WERI-Rb-1 (cell line): ENCODE measurements at regions not wholly inside any gene's neighbourhood (a gene's known extent, or its start where the extent isn't known, plus 50 kb on each side); places are given as distances from the start of the nearest gene placed in this dataset.
"Not testable (repeated sequence)": the region's sequence is repeated elsewhere in the genome, so short reads cannot be mapped to it uniquely, and the experiment has no call there.

Experiments used
- DNase-seq: peaks from one replicate; pipeline ENCODE4 v3.0.0-alpha.2; 2020
- H3K27ac ChIP-seq: fragments of 250-450 bp; sonication (Bioruptor Pico); 2 replicates; pipeline ENCODE4 v1.5.1; 2020; ENCODE audit warnings: mild to moderate bottlenecking, moderate library complexity
- H3K27me3 ChIP-seq: fragments of 250-450 bp; sonication (Bioruptor Pico); 2 replicates; pipeline ENCODE4 v1.5.1; 2021; ENCODE audit warnings: mild to moderate bottlenecking, low read depth, moderate library complexity; ENCODE audit not compliant: insufficient read depth, severe bottlenecking
- H3K36me3 ChIP-seq: fragments of 250-450 bp; sonication (Bioruptor Pico); 2 replicates; pipeline ENCODE4 v1.5.1; 2020; ENCODE audit warnings: mild to moderate bottlenecking, moderate library complexity
- H3K4me3 ChIP-seq: 2 replicates; pipeline ENCODE4 v1.5.1; 2011; ENCODE audit warnings: low read depth, mild to moderate bottlenecking, control low read depth, low read length
- H3K9me3 ChIP-seq: fragments of 250-450 bp; sonication (Bioruptor Pico); 2 replicates; pipeline ENCODE4 v1.5.1; 2021; ENCODE audit warnings: mild to moderate bottlenecking, moderate library complexity; ENCODE audit not compliant: severe bottlenecking
- TF ChIP-seq, protein P1 (sequence below): IDR thresholded peaks from 2 replicates; pipeline ENCODE4 v1.5.1; 2011; ENCODE audit warnings: low read depth, mild to moderate bottlenecking, control low read depth, inconsistent platforms, low read length

DNA sequence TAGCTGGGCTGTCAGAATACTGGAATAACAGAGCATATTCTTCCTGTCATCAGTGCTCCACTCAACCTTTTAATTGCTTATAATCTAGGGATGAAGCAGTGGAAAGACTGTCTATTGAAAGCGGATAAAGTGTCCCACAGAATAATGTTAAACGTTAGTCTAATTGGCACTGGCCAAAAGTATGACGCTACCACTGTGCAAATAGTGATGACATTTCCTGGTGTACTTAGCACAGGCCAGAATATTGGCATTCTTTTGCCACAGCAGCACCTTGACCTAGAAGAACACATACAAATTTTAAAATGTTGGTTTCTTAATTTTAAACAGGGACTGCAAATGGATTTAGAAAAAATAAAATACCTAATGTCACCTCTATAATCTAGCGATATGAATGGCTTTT, 635.2 kb upstream of the SPANXN1 start:
- no peaks in the 10 kb centered on the region for H3K36me3 ChIP-seq
- DNase-seq: no peak
- TF ChIP-seq, protein P1, sequence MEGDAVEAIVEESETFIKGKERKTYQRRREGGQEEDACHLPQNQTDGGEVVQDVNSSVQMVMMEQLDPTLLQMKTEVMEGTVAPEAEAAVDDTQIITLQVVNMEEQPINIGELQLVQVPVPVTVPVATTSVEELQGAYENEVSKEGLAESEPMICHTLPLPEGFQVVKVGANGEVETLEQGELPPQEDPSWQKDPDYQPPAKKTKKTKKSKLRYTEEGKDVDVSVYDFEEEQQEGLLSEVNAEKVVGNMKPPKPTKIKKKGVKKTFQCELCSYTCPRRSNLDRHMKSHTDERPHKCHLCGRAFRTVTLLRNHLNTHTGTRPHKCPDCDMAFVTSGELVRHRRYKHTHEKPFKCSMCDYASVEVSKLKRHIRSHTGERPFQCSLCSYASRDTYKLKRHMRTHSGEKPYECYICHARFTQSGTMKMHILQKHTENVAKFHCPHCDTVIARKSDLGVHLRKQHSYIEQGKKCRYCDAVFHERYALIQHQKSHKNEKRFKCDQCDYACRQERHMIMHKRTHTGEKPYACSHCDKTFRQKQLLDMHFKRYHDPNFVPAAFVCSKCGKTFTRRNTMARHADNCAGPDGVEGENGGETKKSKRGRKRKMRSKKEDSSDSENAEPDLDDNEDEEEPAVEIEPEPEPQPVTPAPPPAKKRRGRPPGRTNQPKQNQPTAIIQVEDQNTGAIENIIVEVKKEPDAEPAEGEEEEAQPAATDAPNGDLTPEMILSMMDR: no peak
- no peak overlapping the region for H3K4me3 ChIP-seq
- peaks cover 1% of the 10 kb centered on the region for H3K27me3 ChIP-seq
- no peak overlapping the region for H3K27ac ChIP-seq
- no peaks in the 10 kb centered on the region for H3K9me3 ChIP-seq

DNA sequence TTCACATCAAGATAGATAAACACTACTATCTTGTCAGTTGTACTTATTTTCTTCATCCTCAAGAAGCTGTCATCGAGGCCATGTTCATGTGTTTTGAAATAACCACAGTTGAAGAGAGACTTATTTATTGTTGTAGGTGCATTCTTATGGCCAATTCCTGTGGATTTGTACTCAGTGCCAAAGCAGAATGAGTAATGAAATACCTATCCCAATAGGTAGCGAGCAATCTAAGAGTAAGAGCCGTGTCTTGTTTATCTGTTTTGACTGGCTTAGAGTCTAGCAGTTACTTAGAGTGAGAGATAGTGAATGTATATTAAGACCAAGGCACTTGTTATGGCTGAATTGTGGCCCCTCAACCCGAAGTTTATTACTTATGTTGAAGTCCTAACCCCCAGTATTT, 631.0 kb upstream of the SPANXN1 start:
- Histone ChIP-seq H3K36me3 (no peaks in the 10 kb centered on the region), H3K9me3 (no peaks in the 10 kb centered on the region), H3K4me3 (no peak overlapping the region), H3K27ac (no peak overlapping the region), H3K27me3 (peaks cover 23% of the 10 kb centered on the region)
- no peak for DNase-seq
- TF ChIP-seq, protein P1: no peak

DNA sequence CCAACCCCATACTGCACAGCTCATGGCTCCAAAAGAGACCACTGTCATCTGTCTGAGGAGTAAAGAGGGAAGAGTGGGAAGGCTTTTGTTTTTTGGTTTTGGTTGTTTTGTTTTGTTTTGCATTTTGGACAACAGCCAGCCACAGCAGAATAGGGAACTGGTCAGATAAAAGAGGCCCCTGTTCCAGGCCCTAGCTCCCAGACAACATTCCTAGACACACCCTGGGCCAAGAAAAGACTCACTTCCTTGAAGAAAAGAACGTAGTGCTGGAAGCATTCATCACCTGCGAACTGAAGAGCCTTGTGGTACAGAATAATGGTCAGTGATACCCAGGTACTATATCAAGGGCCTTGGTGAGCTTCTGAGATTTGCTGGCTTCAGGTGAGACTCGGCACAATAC, 619.4 kb upstream of the SPANXN1 start:
- TF ChIP-seq, protein P1: no peak
- Histone ChIP-seq H3K9me3 (no peaks in the 10 kb centered on the region), H3K36me3 (no peaks in the 10 kb centered on the region), H3K4me3 (no peak overlapping the region), H3K27ac (no peak overlapping the region), H3K27me3 (peaks cover 3% of the 10 kb centered on the region)
- no peak for DNase-seq

DNA sequence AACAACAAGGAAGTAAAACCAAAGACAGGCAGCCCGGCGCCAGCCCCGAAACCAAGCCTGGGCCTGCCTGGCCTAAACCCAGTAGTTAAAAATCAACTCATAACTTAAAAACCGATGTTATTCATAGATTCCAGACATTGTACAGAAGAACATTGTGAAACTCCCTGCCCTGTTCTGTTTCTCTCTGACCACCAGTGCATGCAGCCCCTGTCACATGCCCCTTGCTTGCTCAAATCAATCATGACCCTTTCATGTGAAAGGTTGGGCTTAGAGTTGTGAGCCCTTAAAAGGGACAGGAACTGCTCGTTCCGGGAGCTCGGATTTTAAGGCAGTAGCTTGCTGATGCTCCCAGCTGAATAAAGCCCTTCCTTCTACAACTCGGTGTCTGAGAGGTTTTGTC, 612.9 kb upstream of the SPANXN1 start:
- H3K4me3 ChIP-seq, H3K27ac ChIP-seq, H3K27me3 ChIP-seq, DNase-seq, H3K36me3 ChIP-seq, H3K9me3 ChIP-seq: not testable (repeated sequence)

DNA sequence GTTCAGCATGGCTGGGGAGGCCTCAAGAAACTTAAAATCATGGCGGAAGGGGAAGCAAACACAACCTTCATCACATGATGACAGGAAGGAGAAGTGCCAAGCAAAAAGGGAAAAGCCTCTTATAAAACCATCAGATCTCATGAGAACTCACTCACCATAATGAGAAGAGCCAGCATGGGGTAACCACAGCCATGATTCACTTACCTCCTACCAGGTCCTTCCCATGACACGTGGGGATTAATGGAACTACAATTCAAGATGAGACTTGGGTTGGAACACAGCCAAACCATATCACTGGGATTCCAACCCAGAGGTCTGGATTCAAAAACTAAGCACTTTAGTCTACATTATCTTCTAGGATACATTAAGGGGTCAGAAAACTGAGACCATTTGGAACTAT, 609.6 kb upstream of the SPANXN1 start:
- Histone ChIP-seq H3K9me3 (no peaks in the 10 kb centered on the region), H3K36me3 (no peaks in the 10 kb centered on the region), H3K27ac (no peak overlapping the region), H3K27me3 (peaks cover 8% of the 10 kb centered on the region), H3K4me3 (no peak overlapping the region)
- no peak for DNase-seq
- TF ChIP-seq, protein P1: no peak

DNA sequence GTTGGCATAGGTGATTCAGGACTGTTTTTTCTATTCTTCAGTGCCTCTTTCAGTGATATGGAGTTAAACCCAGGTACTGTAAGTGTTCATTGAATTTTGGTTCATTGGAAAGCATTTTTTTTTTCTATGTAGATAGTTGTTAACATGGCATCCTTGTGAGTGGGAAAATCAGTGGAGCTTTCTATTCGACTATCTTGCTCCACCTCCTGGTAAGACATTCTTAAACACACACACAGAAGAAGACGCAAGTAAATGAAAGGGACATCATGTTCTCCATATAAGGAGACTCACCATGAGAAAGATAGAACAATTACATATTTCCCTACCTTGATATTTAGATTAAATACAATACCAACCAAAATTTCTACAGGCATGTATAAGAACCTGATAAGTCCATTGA, 598.5 kb upstream of the SPANXN1 start:
- TF ChIP-seq, protein P1: no peak
- DNase-seq: no peak
- Histone ChIP-seq H3K4me3 (no peak overlapping the region), H3K27me3 (peaks cover 8% of the 10 kb centered on the region), H3K9me3 (no peaks in the 10 kb centered on the region), H3K36me3 (no peaks in the 10 kb centered on the region), H3K27ac (no peak overlapping the region)

DNA sequence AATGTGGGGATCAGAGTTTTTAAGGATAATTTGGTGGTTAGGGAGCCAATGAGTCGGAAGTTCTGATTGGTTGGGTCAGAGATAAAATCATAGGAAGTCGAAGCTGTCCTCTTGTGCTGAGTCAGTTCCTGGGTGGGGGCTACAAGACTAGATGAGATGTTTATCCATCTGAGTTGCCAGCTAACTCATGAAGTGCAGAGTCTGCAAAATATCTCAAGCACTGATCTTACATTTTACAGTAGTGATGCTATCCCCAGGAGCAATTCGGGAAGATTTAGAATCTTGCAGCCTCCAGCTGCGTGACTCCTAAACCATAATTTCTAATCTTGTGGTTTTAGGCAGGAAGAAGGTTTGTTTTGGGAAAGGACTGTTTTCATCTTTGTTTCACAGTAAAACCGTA, 565.8 kb upstream of the SPANXN1 start:
- no peak for DNase-seq
- Histone ChIP-seq H3K36me3 (no peaks in the 10 kb centered on the region), H3K27me3 (peaks cover 14% of the 10 kb centered on the region), H3K27ac (no peak overlapping the region), H3K9me3 (no peaks in the 10 kb centered on the region), H3K4me3 (no peak overlapping the region)
- TF ChIP-seq, protein P1: no peak
